SK-N-SH treated with all-trans-retinoic acid at 6 μM for 48 hours (cell line): ENCODE measurements at regions not wholly inside any gene's neighbourhood (a gene's known extent, or its start where the extent isn't known, plus 50 kb on each side); places are given as distances from the start of the nearest gene placed in this dataset.

ENCODE experiments used
- ATAC-seq: fragments of 200-7000 bp; cut with Tn5 transposase; 3 replicates; pipeline ENCODE4 v1.9.1; 2020; ENCODE audit warnings: mild to moderate bottlenecking, moderate library complexity
- ARNTL ChIP-seq: fragments of 450-650 bp; formaldehyde crosslinking; IDR thresholded peaks from 2 replicates; pipeline ENCODE4 v1.5.0; 2020; ENCODE audit warnings: low read depth, mild to moderate bottlenecking, moderate library complexity, borderline replicate concordance
- BACH2 ChIP-seq: fragments of 250-450 bp; sonication (Bioruptor Pico); IDR thresholded peaks from 2 replicates; pipeline ENCODE4 v1.9.0; 2021; ENCODE audit warnings: mild to moderate bottlenecking, borderline replicate concordance
- CREB5 ChIP-seq: fragments of 250-450 bp; sonication (Bioruptor Pico); IDR thresholded peaks from 2 replicates; pipeline ENCODE4 v1.5.1; 2020; ENCODE audit warnings: low read depth, mild to moderate bottlenecking, moderate library complexity
- CSRNP3 ChIP-seq: fragments of 250-450 bp; sonication (Bioruptor Pico); IDR thresholded peaks from 2 replicates; pipeline ENCODE4 v1.5.1; 2021; ENCODE audit warnings: mild to moderate bottlenecking, moderate library complexity
- ESRRG ChIP-seq: fragments of 250-450 bp; sonication (Bioruptor Pico); IDR thresholded peaks from 2 replicates; pipeline ENCODE4 v1.6.1; 2021; ENCODE audit warnings: mild to moderate bottlenecking
- GLIS3 ChIP-seq: fragments of 250-450 bp; sonication (Bioruptor Pico); IDR thresholded peaks from 2 replicates; pipeline ENCODE4 v1.5.0; 2020; ENCODE audit warnings: mild to moderate bottlenecking, moderate library complexity
- ISL1 ChIP-seq: fragments of 250-450 bp; sonication (Bioruptor Pico); IDR thresholded peaks from 2 replicates; pipeline ENCODE4 v2.1.2; 2022; ENCODE audit warnings: mild to moderate bottlenecking, moderate library complexity
- OSR1 ChIP-seq: fragments of 250-450 bp; sonication (Bioruptor Pico); IDR thresholded peaks from 2 replicates; pipeline ENCODE4 v1.8.0; 2022; ENCODE audit warnings: moderate library complexity, mild to moderate bottlenecking, inconsistent platforms
- PATZ1 ChIP-seq: fragments of 250-450 bp; sonication (Bioruptor Pico); IDR thresholded peaks from 2 replicates; pipeline ENCODE4 v1.8.0; 2020; ENCODE audit warnings: mild to moderate bottlenecking, moderate library complexity, borderline replicate concordance
- POU6F1 ChIP-seq: fragments of 250-450 bp; sonication (Bioruptor Pico); IDR thresholded peaks from 2 replicates; pipeline ENCODE4 v1.8.0; 2021; ENCODE audit warnings: low read depth, mild to moderate bottlenecking, moderate library complexity, borderline replicate concordance
- PPARA ChIP-seq: fragments of 250-450 bp; sonication (Bioruptor Pico); IDR thresholded peaks from 2 replicates; pipeline ENCODE4 v1.5.0; 2020; ENCODE audit warnings: mild to moderate bottlenecking, borderline replicate concordance
- RARB ChIP-seq: fragments of 250-450 bp; sonication (Bioruptor Pico); IDR thresholded peaks from 2 replicates; pipeline ENCODE4 v1.8.0; 2021; ENCODE audit warnings: mild to moderate bottlenecking, moderate library complexity
- SNAI2 ChIP-seq: fragments of 250-450 bp; sonication (Bioruptor Pico); IDR thresholded peaks from 2 replicates; pipeline ENCODE4 v1.5.0; 2020; ENCODE audit warnings: mild to moderate bottlenecking, moderate library complexity
- TCF4 ChIP-seq: fragments of 250-450 bp; sonication (Bioruptor Pico); IDR thresholded peaks from 2 replicates; pipeline ENCODE4 v1.8.0; 2021; ENCODE audit warnings: mild to moderate bottlenecking, moderate library complexity, borderline replicate concordance
- TOX ChIP-seq: fragments of 250-450 bp; sonication (Bioruptor Pico); IDR thresholded peaks from 2 replicates; pipeline ENCODE4 v1.8.0; 2021; ENCODE audit warnings: mild to moderate bottlenecking, moderate library complexity, borderline replicate concordance
- TSHZ2 ChIP-seq: fragments of 250-450 bp; sonication (Bioruptor Pico); IDR thresholded peaks from 2 replicates; pipeline ENCODE4 v1.5.0; 2020; ENCODE audit warnings: mild to moderate bottlenecking, moderate library complexity
- ZC3H10 ChIP-seq: fragments of 250-450 bp; sonication (Bioruptor Pico); IDR thresholded peaks from 2 replicates; pipeline ENCODE4 v1.5.1; 2021; ENCODE audit warnings: mild to moderate bottlenecking, moderate library complexity
- ZFP3 ChIP-seq: fragments of 250-450 bp; sonication (Bioruptor Pico); IDR thresholded peaks from 2 replicates; pipeline ENCODE4 v1.5.0; 2020; ENCODE audit warnings: mild to moderate bottlenecking, moderate library complexity
- ZFP30 ChIP-seq: fragments of 450-650 bp; formaldehyde crosslinking; IDR thresholded peaks from 2 replicates; pipeline ENCODE4 v1.5.0; 2022; ENCODE audit warnings: mild to moderate bottlenecking, moderate library complexity
- ZNF565 ChIP-seq: fragments of 450-650 bp; formaldehyde crosslinking; conservative IDR thresholded peaks from 2 replicates; pipeline ENCODE4 v1.5.0; 2020; ENCODE audit warnings: low read depth, mild to moderate bottlenecking, moderate library complexity
- ZNF70 ChIP-seq: fragments of 450-650 bp; formaldehyde crosslinking; IDR thresholded peaks from 2 replicates; pipeline ENCODE4 v1.5.0; 2020; ENCODE audit warnings: mild to moderate bottlenecking, moderate library complexity
- ZNF8 ChIP-seq: fragments of 450-650 bp; formaldehyde crosslinking; IDR thresholded peaks from 2 replicates; pipeline ENCODE4 v1.5.0; 2020; ENCODE audit warnings: mild to moderate bottlenecking, moderate library complexity

- TF ChIP-seq ZNF8 (CRISPR knock-in tag) (no peak), POU6F1 (CRISPR knock-in tag) (no peak), PPARA (CRISPR knock-in tag) (no peak), TSHZ2 (CRISPR knock-in tag) (no peak), ISL1 (no peak), ZNF565 (CRISPR knock-in tag) (no peak), OSR1 (CRISPR knock-in tag) (no peak), TCF4 (CRISPR knock-in tag) (no peak), ESRRG (CRISPR knock-in tag) (no peak), TOX (CRISPR knock-in tag) (no peak)
- TF ChIP-seq, all 23 proteins: peak for 0
- no peak for ATAC-seq
Observed at GRCh38 chr2:128867936-128868636, 549.4 kb upstream of the HS6ST1 start.

GRCh38 chr2:128868686-128869551 lies 550.3 kb upstream of the HS6ST1 start:
- no peak for TF ChIP-seq ZFP30
- no peak for ATAC-seq

GRCh38 chr2:128874608-128875007 lies 555.9 kb upstream of the HS6ST1 start:
- TF ChIP-seq RARB (CRISPR knock-in tag) (no peak), BACH2 (CRISPR knock-in tag) (no peak), OSR1 (CRISPR knock-in tag) (no peak), GLIS3 (no peak), SNAI2 (no peak), ARNTL (CRISPR knock-in tag) (no peak), POU6F1 (CRISPR knock-in tag) (no peak), CSRNP3 (CRISPR knock-in tag) (no peak), PPARA (CRISPR knock-in tag) (no peak), PATZ1 (CRISPR knock-in tag) (no peak), CREB5 (CRISPR knock-in tag) (no peak), ZNF8 (CRISPR knock-in tag) (no peak), TSHZ2 (CRISPR knock-in tag) (no peak), TOX (CRISPR knock-in tag) (no peak), ZC3H10 (CRISPR knock-in tag) (no peak), ZFP3 (CRISPR knock-in tag) (no peak), ISL1 (no peak), ESRRG (CRISPR knock-in tag) (no peak), ZNF70 (CRISPR knock-in tag) (no peak)
- ATAC-seq, result no peak
